GM19467 (cell line): ENCODE measurements at regions not wholly inside any gene's neighbourhood (a gene's known extent, or its start where the extent isn't known, plus 50 kb on each side); places are given as distances from the start of the nearest gene placed in this dataset.

Experiments used
- ATAC-seq: cut with Tn5 transposase; IDR thresholded peaks from one replicate; pipeline ENCODE4 v1.9.1; 2021; ENCODE audit warnings: mild to moderate bottlenecking, moderate library complexity; ENCODE audit not compliant: unreplicated experiment

- ATAC-seq, result no peak
Measured at GRCh38 chr12:105783983-105784947, 354.5 kb downstream of the NUAK1 start.

GRCh38 chr12:105793421-105793820, 345.3 kb downstream of the NUAK1 start:
- ATAC-seq, result no peak

- ATAC-seq, result no peak
Measured at GRCh38 chr12:105798256-105798845, 340.4 kb downstream of the NUAK1 start.

GRCh38 chr12:105799103-105799502, 339.7 kb downstream of the NUAK1 start:
- ATAC-seq, result no peak

GRCh38 chr12:105801351-105801750, 337.4 kb downstream of the NUAK1 start:
- ATAC-seq, result no peak

- ATAC-seq, result no peak
Measured at GRCh38 chr12:105803292-105803691, 335.5 kb downstream of the NUAK1 start.

- ATAC-seq, result no peak
Measured at GRCh38 chr12:105804591-105805265, 334.0 kb downstream of the NUAK1 start.

GRCh38 chr12:105805730-105806399, 332.9 kb downstream of the NUAK1 start:
- no peak for ATAC-seq

- no peak for ATAC-seq
Measured at GRCh38 chr12:105806400-105806770, 332.4 kb downstream of the NUAK1 start.

- ATAC-seq, result no peak
Measured at GRCh38 chr12:105812366-105812765, 326.4 kb downstream of the NUAK1 start.

GRCh38 chr12:105813201-105813600, 325.6 kb downstream of the NUAK1 start:
- ATAC-seq, result no peak

- no peak for ATAC-seq
Measured at GRCh38 chr12:105814283-105814682, 324.5 kb downstream of the NUAK1 start.

- ATAC-seq, result no peak
Measured at GRCh38 chr12:105819549-105819948, 319.2 kb downstream of the NUAK1 start.

- no peak for ATAC-seq
Measured at GRCh38 chr12:105820429-105821125, 318.2 kb downstream of the NUAK1 start.

- ATAC-seq, result no peak
Measured at GRCh38 chr12:105822131-105823105, 316.3 kb downstream of the NUAK1 start.

- no peak for ATAC-seq
Measured at GRCh38 chr12:105823810-105824209, 314.9 kb downstream of the NUAK1 start.

- no peak for ATAC-seq
Measured at GRCh38 chr12:105825141-105825540, 313.6 kb downstream of the NUAK1 start.

GRCh38 chr12:105831372-105831771, 307.4 kb downstream of the NUAK1 start:
- ATAC-seq, result no peak

GRCh38 chr12:105832021-105832420, 306.7 kb downstream of the NUAK1 start:
- ATAC-seq, result no peak
